ENCODE measurements at regions not wholly inside any gene's neighbourhood (a gene's known extent, or its start where the extent isn't known, plus 50 kb on each side); places are given as distances from the start of the nearest gene placed in this dataset.
"Not testable (repeated sequence)": the region's sequence is repeated elsewhere in the genome, so short reads cannot be mapped to it uniquely, and the experiment has no call there.

- no peak for TF ChIP-seq CTCF (IDR thresholded peaks at IDR 0.05 in 2 of 3, conservative IDR thresholded peaks at IDR 0.05 in 1 of 3; ENCODE audit: borderline replicate concordance in 1 of 3, insufficient read depth in 1 of 3, low read depth in 2 of 3, low read length in 2 of 3)
- no peak for TF ChIP-seq SRF (IDR thresholded peaks at IDR 0.05; ENCODE audit: low read depth)
- no peak for TF ChIP-seq YY1 (IDR thresholded peaks at IDR 0.05; ENCODE audit: extremely low read depth, insufficient replicate concordance, low read depth, low read length)
- TF ChIP-seq ZFX (IDR thresholded peaks at IDR 0.05) = no peak
- TF ChIP-seq EZH2phosphoT487 (IDR thresholded peaks at IDR 0.05; ENCODE audit: borderline replicate concordance) = no peak
- no peak for TF ChIP-seq EZH2 (IDR thresholded peaks at IDR 0.05)
These were observed 96.2 kb upstream of the HAND2 start (continued) for GRCh38 chr4:173626277-173626676.

DNA sequence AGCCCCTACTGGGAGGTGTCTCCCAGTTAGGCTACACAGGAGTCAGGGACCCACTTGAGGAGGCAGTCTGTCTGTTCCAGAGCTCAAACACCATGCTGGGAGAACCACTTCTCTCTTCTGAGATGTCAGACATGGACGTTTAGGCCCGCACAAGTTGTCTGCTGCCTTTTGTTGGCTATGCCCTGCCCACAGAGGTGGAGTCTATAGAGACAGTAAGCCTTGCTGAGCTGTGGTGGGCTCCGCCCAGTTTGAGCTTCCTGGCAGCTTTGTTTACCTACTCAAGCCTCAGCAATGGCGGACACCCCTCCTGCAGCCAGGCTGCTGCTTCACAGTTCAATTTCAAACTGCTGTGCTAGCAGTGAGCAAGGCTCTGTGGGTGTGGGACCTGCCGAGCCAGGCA is 88.6 kb upstream of the HAND2 start:
- intact Hi-C loops (cut with micrococcal nuclease); H3K9ac ChIP-seq (ENCODE audit: low read length); H3K27me3 ChIP-seq (ENCODE audit: insufficient read depth, low read length); RAD21 ChIA-PET (ENCODE audit: low non-redundant PET in 1 of 2, low total read pairs in 2 of 2, uncharacterized antibody in 2 of 2, unreplicated experiment in 2 of 2); CTCF ChIA-PET; DNase-seq (ENCODE audit: low read depth, low spot score); H3K27ac ChIP-seq (ENCODE audit: low read depth, low read length); H2AFZ ChIP-seq (ENCODE audit: low read depth, low read length, poor library complexity, severe bottlenecking); H3K36me3 ChIP-seq (ENCODE audit: control insufficient read depth in 1 of 2, insufficient read depth in 2 of 2, low read length in 2 of 2); H3K4me2 ChIP-seq (ENCODE audit: low read length); BruUV-seq (replicated peaks); H3K9me2 ChIP-seq (ENCODE audit: insufficient read depth); POLR2A ChIA-PET; H3K4me3 ChIP-seq (replicated peaks in 1 of 2; ENCODE audit: low read depth in 1 of 2, low read length in 2 of 2); H3K9me3 ChIP-seq (ENCODE audit: control insufficient read depth in 1 of 2, insufficient read depth in 1 of 2, low read depth in 1 of 2, low read length in 2 of 2); H3K79me2 ChIP-seq (ENCODE audit: insufficient read depth, low read length); ATAC-seq; H3K4me1 ChIP-seq (ENCODE audit: control insufficient read depth in 1 of 2, insufficient read depth in 2 of 2, low read length in 2 of 2); H4K20me1 ChIP-seq (ENCODE audit: insufficient read depth): not testable (repeated sequence)

- H3K27ac ChIP-seq (ENCODE audit: low read depth, low read length) = no peak overlapping the region
- H3K36me3 ChIP-seq (ENCODE audit: control insufficient read depth in 1 of 2, insufficient read depth in 2 of 2, low read length in 2 of 2) = no peaks in the 10 kb centered on the region
- ChIA-PET POLR2A (no interaction called here), RAD21 (ENCODE audit: low non-redundant PET in 1 of 2, low total read pairs in 2 of 2, uncharacterized antibody in 2 of 2, unreplicated experiment in 2 of 2) (no interaction called here), CTCF (no interaction called here)
- no peak overlapping the region for H2AFZ ChIP-seq (ENCODE audit: low read depth, low read length, poor library complexity, severe bottlenecking)
- no TSS peak for BruUV-seq (replicated peaks)
- no peaks in the 10 kb centered on the region for H3K9me3 ChIP-seq (ENCODE audit: control insufficient read depth in 1 of 2, insufficient read depth in 1 of 2, low read depth in 1 of 2, low read length in 2 of 2)
- H3K79me2 ChIP-seq (ENCODE audit: insufficient read depth, low read length) = no peaks in the 10 kb centered on the region
- intact Hi-C loops (cut with micrococcal nuclease) = no loop called here
- no peaks in the 10 kb centered on the region for H3K9me2 ChIP-seq (ENCODE audit: insufficient read depth)
- H3K9ac ChIP-seq (ENCODE audit: low read length) = no peak overlapping the region
- no peak overlapping the region for H3K4me2 ChIP-seq (ENCODE audit: low read length)
- no peaks in the 10 kb centered on the region for H3K27me3 ChIP-seq (ENCODE audit: insufficient read depth, low read length)
- DNase-seq (ENCODE audit: low read depth, low spot score) (no peak), ATAC-seq (no peak)
- H4K20me1 ChIP-seq (ENCODE audit: insufficient read depth) = no peaks in the 10 kb centered on the region
- TF ChIP-seq SP1 (IDR thresholded peaks at IDR 0.05; ENCODE audit: low read depth) (no peak), ZNF274 (IDR thresholded peaks at IDR 0.05; ENCODE audit: low read depth, low read length) (no peak), JUND (IDR thresholded peaks at IDR 0.05) (no peak), ZFX (IDR thresholded peaks at IDR 0.05) (no peak), MAX (IDR thresholded peaks at IDR 0.05) (no peak), ELF1 (IDR thresholded peaks at IDR 0.05; ENCODE audit: borderline replicate concordance, low read depth) (no peak)
- no peaks in the 10 kb centered on the region for H3K4me1 ChIP-seq (ENCODE audit: control insufficient read depth in 1 of 2, insufficient read depth in 2 of 2, low read length in 2 of 2)
- H3K4me3 ChIP-seq (replicated peaks in 1 of 2; ENCODE audit: low read depth in 1 of 2, low read length in 2 of 2) = no peak overlapping the region
These were observed 79.1 kb upstream of the HAND2 start for GRCh38 chr4:173609158-173609557.

DNA sequence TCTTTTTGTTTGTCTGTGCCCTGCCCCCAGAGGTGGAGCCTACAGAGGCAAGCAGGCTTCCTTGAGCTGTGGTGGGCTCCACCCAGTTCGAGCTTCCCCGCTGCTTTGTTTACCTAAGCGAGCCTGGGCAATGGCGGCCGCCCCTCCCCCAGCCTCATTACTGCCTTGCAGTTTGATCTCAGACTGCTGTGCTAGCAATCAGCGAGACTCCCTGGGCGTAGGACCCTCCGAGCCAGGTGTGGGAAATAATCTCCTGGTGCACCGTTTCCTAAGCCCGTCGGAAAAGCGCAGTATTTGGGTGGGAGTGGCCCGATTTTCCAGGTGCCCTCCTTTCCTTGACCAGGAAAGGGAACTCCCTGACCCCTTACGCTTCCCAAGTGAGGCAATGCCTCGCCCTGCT is 78.6 kb upstream of the HAND2 start:
- H3K4me2 ChIP-seq (ENCODE audit: low read length); DNase-seq (ENCODE audit: low read depth, low spot score); intact Hi-C loops (cut with micrococcal nuclease); H3K4me1 ChIP-seq (ENCODE audit: control insufficient read depth in 1 of 2, insufficient read depth in 2 of 2, low read length in 2 of 2); H4K20me1 ChIP-seq (ENCODE audit: insufficient read depth); H3K27me3 ChIP-seq (ENCODE audit: insufficient read depth, low read length); ATAC-seq; H3K9ac ChIP-seq (ENCODE audit: low read length); H3K36me3 ChIP-seq (ENCODE audit: control insufficient read depth in 1 of 2, insufficient read depth in 2 of 2, low read length in 2 of 2); BruUV-seq (replicated peaks); H3K79me2 ChIP-seq (ENCODE audit: insufficient read depth, low read length); H3K9me2 ChIP-seq (ENCODE audit: insufficient read depth); CTCF ChIA-PET; H3K4me3 ChIP-seq (replicated peaks in 1 of 2; ENCODE audit: low read depth in 1 of 2, low read length in 2 of 2); POLR2A ChIA-PET; RAD21 ChIA-PET (ENCODE audit: low non-redundant PET in 1 of 2, low total read pairs in 2 of 2, uncharacterized antibody in 2 of 2, unreplicated experiment in 2 of 2); H3K9me3 ChIP-seq (ENCODE audit: control insufficient read depth in 1 of 2, insufficient read depth in 1 of 2, low read depth in 1 of 2, low read length in 2 of 2); H3K27ac ChIP-seq (ENCODE audit: low read depth, low read length); H2AFZ ChIP-seq (ENCODE audit: low read depth, low read length, poor library complexity, severe bottlenecking): not testable (repeated sequence)
